Peyer's patch (tissue), 4 donors: ENCODE measurements at regions not wholly inside any gene's neighbourhood (a gene's known extent, or its start where the extent isn't known, plus 50 kb on each side); places are given as distances from the start of the nearest gene placed in this dataset.

ENCODE experiments used
- DNase-seq, 3 donors: peaks; one replicate each; pipeline ENCODE4 v3.0.0-alpha.2; 2017 to 2019
- H3K27ac ChIP-seq, 4 donors: fragments of 200-600 bp; sonication (generic); one replicate each; pipeline ENCODE4 v1.5.1; 2016 to 2019
- H3K27me3 ChIP-seq, 2 donors: fragments of 200-600 bp; sonication (generic); one replicate each; pipeline ENCODE4 v1.5.1; 2019
- H3K36me3 ChIP-seq, 3 donors: fragments of 200-600 bp; sonication (generic); one replicate each; pipeline ENCODE4 v1.5.1; 2016 to 2019
- H3K4me1 ChIP-seq, 4 donors: fragments of 200-600 bp; sonication (generic); one replicate each; pipeline ENCODE4 v1.5.1; 2016 to 2019
- H3K4me3 ChIP-seq, 4 donors: fragments of 200-600 bp; sonication (generic); 1 replicate in 3 of 4; 2 replicates in 1 of 4; pipeline ENCODE4 v1.5.1; 2016 to 2019; ENCODE audit warnings: mild to moderate bottlenecking in 1 of 4
- H3K9me3 ChIP-seq, 4 donors: fragments of 200-600 bp; sonication (generic); one replicate each; pipeline ENCODE4 v1.5.1; 2016 to 2019; ENCODE audit warnings: mild to moderate bottlenecking in 1 of 4
- CTCF ChIP-seq, 6 experiments: fragments of 450-650 bp in 4 of 6; fragments of 200-600 bp in 2 of 6; sonication (generic) in 1 of 6; IDR thresholded peaks; one replicate each; pipeline ENCODE4 v1.5.1; 2017 to 2019; ENCODE audit warnings: antibody characterized with exemption in 6 of 6, mild to moderate bottlenecking in 3 of 6, moderate library complexity in 1 of 6
- POLR2A ChIP-seq, 2 donors: fragments of 450-650 bp; IDR thresholded peaks; one replicate each; pipeline ENCODE4 v1.5.1; 2017; ENCODE audit warnings: antibody characterized with exemption in 2 of 2, mild to moderate bottlenecking in 2 of 2, moderate library complexity in 2 of 2

DNA sequence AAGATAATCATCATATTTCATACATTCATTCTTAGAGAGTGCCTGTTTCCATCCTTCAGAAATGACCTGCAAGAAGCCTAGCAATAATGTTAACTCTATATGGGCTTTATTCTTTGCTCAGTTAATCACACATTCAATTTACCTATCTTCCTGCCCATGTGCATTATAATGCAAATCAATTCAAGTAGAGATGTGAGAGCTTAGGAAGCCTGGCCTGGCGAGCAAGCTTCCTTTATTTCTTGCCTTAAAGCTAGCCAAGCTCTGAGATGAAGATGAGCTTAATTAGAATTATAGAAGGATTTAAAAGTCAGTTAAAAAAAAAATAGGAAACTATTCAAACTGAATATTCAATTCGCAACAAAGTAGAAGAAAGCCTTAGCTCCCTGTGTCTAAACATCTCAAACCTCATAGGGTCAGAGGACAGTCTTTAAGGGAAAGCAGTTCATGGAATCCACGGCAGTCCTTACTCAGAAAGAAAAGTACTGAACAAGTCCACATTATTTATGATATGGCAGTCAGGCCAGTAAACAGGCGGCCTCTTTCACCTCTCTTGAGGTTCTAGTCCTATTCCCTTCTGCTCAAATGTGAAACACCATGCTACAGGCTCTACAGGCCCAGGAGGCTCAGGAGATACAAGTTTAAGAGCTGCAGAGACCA lies 214.1 kb downstream of the TFEC start:
- TF ChIP-seq POLR2A (IDR thresholded peaks at IDR 0.05) = no peak
- TF ChIP-seq CTCF (IDR thresholded peaks at IDR 0.05) = no peak
- no peak overlapping the region for H3K27ac ChIP-seq
- H3K36me3 ChIP-seq = no peaks in the 10 kb centered on the region
- no peak for DNase-seq
- no peaks in the 10 kb centered on the region for H3K27me3 ChIP-seq
- H3K4me3 ChIP-seq = no peak overlapping the region
- no peaks in the 10 kb centered on the region for H3K4me1 ChIP-seq
- no peaks in the 10 kb centered on the region for H3K9me3 ChIP-seq

DNA sequence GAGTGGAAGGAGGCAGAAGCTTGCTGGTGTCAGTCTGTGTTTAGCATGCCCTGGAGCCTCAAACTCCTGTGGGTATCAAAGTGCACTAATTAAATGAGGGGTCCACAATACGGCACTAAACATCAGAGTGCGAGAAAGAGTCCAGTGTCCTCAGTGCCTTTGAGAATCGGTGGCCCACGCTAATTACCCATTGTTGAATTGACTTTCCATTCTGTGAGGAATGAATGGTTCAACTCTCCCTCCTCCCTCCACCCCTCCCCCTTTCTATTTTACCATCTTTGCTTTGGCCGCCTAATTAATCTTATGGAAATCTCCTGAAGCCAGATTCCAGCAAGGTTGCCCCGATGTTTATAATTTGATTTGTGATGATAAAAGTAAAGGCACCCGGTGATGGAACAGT lies 217.8 kb downstream of the TFEC start:
- DNase-seq = no peak
- Histone ChIP-seq H3K9me3 (no peaks in the 10 kb centered on the region), H3K4me3 (no peak overlapping the region), H3K27ac (no peak overlapping the region), H3K27me3 (no peaks in the 10 kb centered on the region), H3K36me3 (no peaks in the 10 kb centered on the region), H3K4me1 (no peaks in the 10 kb centered on the region)
- TF ChIP-seq POLR2A (IDR thresholded peaks at IDR 0.05) (no peak), CTCF (IDR thresholded peaks at IDR 0.05) (no peak)

- Histone ChIP-seq H3K27me3 (no peaks in the 10 kb centered on the region), H3K4me1 (no peaks in the 10 kb centered on the region), H3K4me3 (no peak overlapping the region), H3K36me3 (no peaks in the 10 kb centered on the region), H3K27ac (no peak overlapping the region), H3K9me3 (no peaks in the 10 kb centered on the region)
- no peak for DNase-seq
- TF ChIP-seq CTCF (IDR thresholded peaks at IDR 0.05) (no peak), POLR2A (IDR thresholded peaks at IDR 0.05) (no peak)
These were observed 225.1 kb downstream of the TFEC start for GRCh38 chr7:115805458-115805857.

- DNase-seq = no peak
- no peak overlapping the region for H3K4me3 ChIP-seq
- no peaks in the 10 kb centered on the region for H3K4me1 ChIP-seq
- no peak overlapping the region for H3K27ac ChIP-seq
- H3K36me3 ChIP-seq = no peaks in the 10 kb centered on the region
- H3K27me3 ChIP-seq = no peaks in the 10 kb centered on the region
- TF ChIP-seq POLR2A (IDR thresholded peaks at IDR 0.05) = no peak
- no peak for TF ChIP-seq CTCF (IDR thresholded peaks at IDR 0.05)
- no peaks in the 10 kb centered on the region for H3K9me3 ChIP-seq
These were observed 228.1 kb downstream of the TFEC start for GRCh38 chr7:115802415-115802814.

DNA sequence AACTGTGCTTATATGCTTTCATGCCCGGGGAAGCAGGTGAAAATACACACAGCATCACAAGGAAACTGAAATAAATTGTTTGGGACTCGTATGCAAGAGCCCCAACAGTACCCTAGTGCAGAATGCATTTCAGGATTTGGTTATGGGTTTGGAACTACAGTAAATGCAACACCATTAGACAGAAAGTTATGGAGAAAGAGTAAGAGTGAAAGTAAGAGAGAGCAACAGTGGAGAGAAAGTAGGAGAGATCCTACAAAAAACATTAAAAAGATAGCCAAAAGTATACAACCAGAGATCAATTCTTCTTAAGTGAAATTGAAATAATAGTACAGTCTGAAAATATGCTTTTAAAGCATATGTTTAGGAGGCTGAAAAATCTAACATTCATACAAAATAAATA lies 231.1 kb downstream of the TFEC start:
- H3K4me1 ChIP-seq = no peaks in the 10 kb centered on the region
- no peak overlapping the region for H3K4me3 ChIP-seq
- no peak for DNase-seq
- TF ChIP-seq POLR2A (IDR thresholded peaks at IDR 0.05) (no peak), CTCF (IDR thresholded peaks at IDR 0.05) (no peak)
- H3K36me3 ChIP-seq = no peaks in the 10 kb centered on the region
- no peaks in the 10 kb centered on the region for H3K27me3 ChIP-seq
- no peak overlapping the region for H3K27ac ChIP-seq
- H3K9me3 ChIP-seq = no peaks in the 10 kb centered on the region
